Inflammatory macrophage treated with lipopolysaccharide for 1 hour (primary cell): ENCODE measurements at regions not wholly inside any gene's neighbourhood (a gene's known extent, or its start where the extent isn't known, plus 50 kb on each side); places are given as distances from the start of the nearest gene placed in this dataset.
"Not testable (repeated sequence)": the region's sequence is repeated elsewhere in the genome, so short reads cannot be mapped to it uniquely, and the experiment has no call there.

ENCODE experiments used
- DNase-seq, 2 donors: peaks; one replicate each; pipeline ENCODE4 v3.0.0-alpha.2; 2020 to 2022

DNA sequence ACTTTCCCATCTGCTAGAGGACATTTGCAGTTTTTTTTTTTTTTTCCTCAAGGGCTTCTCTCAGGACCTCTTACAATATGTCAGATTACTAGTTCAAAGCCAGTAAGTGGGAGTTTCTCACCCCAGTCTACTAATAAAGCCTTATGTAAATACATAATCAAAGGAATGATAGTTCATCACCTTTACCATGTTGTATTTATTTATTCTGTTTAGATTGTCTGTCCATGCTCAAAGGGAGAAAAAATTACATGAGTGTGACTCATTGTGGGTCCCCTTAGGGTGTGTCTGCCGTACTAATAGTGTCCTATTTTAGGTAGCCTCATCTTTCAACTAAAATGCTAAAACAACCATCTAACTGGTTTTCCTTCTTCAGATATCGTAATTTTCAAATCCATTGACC lies 917.6 kb downstream of the EPHA3 start:
- DNase-seq: no peak

DNA sequence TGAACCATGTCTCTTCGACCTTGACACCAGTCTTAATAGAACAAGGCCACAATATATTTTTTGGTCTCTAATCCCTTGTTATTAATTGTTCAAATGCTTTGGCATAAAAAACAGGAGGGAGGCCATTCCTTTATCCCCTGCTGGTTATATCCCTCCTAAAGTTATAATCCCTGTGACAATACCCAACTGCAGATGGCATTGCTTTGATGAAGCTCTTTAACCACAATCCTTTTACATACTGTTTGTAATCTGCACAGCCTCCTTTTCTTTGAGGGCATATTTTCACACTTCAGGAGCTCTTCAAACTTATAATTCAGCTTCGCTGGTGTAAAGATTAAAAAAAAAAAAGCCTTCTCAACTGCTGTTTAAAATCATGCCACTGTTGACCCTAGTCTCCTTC lies 919.0 kb downstream of the EPHA3 start:
- DNase-seq: no peak

DNA sequence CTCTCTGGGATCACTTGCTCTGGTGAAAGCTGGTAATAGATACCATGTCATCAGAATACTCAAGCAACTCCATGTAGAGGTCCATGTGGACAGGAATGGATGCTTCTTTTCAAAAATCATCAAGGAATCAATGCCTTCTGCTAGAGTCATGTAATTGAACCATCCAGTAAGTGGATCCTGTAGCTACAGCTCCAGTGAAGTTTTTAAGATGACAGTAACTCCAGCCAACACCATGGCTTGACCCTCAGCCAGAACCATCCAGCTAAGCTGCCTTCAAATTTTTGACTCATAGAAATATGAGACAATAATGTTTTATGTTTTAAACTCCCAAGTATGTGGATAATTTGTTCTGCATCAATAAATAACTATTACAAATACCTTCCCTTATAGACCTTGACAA lies 923.7 kb downstream of the EPHA3 start:
- no peak for DNase-seq

DNA sequence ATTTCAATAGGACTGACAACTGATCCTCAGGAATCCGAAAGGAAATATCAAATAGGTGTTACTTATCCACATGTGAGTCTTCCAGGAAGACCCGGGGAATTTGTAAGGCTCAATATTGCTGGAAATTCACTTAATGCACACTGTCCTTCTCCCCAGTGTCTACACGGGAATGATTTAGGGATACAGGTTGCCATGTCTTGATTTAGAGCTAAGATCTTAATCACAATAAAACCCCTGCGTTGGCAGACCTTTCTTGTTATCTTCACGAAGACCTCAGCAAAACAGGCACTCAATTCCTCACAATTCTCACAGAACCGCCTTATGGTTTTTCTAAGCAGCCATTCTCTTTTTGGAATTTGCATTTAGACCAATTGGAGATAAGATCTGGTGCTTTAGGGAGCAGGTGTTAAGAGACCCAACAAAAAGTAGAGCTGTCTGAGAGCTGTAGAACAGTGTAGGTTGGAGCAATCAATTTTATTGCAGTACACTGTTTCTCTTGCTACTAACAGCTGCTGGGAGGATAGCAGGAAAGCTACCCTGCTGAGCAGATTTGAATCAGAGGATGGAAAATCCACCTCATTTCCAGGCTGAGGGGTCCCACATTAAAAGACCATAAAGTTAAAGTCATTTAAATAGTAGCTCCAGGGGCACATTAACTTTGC lies 925.7 kb downstream of the EPHA3 start:
- no peak for DNase-seq

DNA sequence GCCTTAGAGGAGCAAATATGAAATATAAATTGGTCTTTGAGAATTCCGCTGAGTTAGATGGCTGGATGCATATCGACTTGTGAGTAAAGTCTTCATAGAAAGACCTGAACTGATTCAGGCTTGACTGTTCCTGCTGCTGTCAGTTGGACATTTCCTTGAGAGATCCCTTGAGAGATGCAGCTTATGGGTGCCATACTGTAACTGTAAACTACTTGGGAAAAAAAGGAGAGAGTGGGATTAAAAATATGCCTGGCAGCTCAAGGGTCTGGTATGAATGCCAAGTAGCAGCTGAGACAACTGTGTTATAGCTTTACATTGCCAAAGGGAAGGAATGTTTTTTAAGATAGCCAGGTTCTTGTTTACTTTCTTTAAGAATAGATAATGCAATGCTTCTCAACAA lies 926.6 kb downstream of the EPHA3 start:
- no peak for DNase-seq

DNA sequence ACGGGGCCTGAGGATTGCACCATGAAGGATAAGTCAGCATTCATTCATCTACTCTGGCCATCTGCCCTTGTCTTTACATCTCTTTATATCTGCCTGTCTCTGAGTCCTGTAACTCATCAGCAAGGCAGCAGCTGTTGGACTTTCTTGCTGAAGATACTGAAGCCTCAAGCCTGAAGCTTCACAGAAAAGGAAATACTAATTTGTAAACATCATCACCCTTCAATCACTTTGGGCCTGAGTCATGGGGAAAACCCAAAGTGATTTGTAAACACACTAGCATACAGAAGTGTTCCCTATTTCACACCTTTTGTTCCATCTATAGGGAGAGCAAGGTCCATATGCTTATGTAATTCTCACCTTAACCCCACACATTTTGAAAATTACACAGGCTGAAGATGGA lies 928.2 kb downstream of the EPHA3 start:
- peak in 1 of 2 donors; percentile 6 for DNase-seq

DNA sequence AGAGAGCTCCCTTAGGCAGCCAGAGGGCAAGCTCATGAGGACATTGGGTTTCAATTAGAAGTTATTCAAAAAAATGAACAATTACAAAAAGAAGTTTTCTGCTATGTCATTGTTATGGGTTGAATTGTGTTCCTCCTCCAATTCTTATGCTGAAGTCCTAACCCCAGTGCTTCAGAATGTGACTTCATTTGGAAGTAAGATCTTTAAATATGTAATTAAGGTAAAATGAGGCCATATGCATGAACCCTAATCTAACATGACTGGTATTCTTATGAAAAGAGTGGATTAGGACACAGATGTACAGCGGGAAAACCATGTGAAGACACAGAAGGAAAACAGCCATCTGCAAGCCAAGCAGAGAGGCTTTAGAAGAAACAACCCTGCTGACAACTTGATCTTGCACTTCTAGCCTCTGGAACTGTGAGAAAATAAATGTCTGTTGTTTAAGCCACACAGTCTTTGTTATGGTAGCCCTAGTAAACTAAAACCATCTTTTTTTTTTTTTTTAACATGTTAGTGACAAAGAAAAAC lies 929.6 kb downstream of the EPHA3 start:
- no peak for DNase-seq

DNA sequence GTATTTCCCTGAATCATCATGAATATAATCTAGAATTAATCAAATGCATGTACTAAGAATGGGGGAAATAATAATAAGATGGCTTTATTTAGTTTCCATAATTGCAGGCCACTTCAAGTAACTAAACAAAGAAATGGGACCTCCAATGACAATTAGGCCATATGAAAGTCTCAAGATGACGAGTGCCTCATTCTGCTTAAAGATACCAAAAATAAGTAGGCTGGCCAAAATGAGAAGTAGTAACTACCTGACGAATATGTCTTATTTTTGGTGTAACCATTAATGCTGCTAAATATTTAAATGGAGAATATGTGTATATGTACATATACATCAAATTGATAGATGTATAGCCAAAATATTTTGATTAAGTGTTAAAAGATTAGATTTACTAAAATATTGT lies 932.6 kb downstream of the EPHA3 start:
- no peak for DNase-seq

DNA sequence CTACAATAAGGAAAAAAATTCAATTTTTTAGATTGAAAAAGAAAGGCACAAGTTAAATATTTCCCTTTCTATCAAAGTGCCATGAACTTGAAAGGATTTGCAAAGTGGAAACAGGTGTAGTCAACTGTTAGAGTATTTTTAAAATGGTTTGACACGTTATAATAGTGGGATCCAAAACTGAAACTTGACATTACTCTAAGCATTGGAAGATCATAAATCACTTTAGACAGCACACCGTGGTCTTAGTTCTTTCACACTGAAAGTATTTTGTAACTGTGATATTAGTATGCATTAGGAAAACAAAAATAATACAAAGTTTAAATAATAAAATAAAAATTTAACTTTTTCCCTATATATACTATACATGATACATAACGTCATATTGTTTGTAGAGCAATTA lies 933.1 kb downstream of the EPHA3 start:
- no peak for DNase-seq

DNA sequence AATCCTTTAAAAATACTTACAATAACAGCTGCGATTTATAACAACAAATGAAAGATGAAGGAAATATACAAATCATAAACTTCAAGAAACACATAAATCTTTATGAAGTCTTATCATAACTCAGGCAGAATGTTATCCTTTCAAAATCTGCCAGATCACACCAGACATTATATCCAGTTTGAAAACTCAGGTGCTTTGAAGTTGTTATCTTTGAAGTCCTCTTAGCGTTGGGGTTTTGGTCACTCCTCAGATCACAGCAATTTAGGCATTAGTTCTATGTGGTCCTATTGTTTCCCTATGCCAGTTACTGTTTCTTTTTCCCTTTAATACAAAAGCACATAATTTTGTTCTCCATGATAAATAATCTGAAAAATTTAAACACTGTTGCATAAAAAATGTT lies 934.6 kb downstream of the EPHA3 start:
- no peak for DNase-seq

DNA sequence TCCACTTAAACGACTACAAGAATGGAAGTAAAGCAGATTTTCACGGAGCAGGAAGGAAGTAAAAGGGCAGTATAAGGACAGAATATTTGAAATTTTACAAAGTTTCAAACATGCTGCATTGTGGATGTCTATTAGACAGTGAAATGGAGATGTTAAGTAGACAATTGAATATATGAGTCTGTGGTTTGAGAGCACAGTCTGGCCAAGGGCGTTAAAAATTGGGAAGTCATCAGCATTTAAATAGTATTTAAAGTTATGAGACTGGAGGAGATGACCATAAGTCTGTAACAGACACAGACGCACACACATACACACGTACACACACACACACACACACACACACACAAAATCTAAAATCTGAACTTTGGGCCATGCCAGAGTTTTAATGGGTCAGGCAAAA lies 935.9 kb downstream of the EPHA3 start:
- DNase-seq: no peak

DNA sequence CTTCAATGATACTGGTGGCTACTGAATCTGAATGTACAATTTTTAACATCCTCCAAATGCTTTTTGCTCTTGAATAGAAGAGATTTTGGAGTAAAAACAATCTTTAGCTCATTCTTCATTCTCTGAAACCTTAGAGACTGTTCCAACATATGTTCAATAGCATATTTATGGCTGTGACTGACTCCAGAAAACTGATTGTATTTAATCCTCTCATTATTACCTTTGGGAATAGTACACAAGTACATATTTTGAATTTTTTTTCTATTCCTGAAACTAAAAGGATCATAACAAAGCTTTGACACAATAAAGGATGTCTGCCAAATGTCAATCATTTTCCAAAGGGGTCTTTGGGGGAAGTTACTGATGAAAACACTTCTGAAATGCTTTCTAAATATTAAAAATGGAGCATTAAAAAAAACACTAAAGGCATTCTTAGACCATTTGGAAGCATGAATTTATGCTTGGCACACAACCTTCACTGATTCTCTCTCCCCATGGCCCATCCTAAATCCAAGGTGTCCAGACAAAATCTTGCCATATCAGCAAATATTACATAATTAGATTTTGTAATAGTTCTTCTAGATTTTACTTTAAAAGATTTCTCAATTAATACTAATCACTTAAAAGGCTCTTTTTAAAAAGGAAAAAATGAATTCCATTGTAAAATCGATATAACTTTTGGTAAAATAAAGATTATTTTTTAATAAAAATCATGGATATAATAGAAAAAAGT lies 936.8 kb downstream of the EPHA3 start:
- no peak for DNase-seq

DNA sequence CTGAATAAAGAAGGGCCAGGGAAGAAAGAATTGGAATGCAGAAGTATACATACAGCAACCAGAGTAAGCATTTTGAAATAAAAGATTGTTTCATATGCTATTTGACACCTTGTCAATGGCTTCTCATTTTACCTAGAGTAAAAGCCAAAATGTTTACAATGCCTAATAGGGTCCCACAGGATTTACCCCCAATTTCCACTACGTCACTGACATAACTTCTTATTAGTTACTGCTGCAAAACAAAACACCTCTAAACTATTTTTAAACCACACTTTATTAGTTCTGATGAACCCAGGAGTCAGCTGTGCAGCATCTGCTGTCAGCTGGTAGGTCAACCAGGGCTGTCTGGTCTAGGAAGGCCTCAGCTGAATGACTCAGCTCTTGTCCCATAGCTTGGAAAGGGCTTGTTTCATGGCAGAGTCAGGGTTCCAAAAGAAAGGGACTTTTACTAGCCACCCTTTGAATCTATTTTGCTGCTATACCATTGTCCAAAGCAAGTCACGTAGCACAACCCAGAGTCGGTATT lies 945.1 kb downstream of the EPHA3 start:
- no peak for DNase-seq

DNA sequence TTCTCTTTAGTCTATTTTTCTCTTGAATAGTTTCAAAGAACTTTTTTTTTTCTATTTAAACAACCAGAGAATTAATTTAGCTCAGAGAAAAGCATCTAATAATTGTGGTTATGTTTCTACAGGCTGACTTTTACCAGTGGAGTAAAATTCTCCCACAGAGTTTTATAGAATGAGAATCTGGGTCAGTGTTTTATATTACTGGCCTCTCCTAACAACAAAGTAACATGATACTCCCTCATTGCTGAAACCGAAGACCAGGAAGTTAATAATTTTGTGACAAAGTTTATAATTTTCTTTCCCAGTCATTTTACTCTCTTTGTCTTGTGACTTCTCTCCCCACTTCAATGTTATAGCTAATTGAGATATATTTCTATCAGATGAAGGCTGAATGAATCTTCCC lies 946.9 kb downstream of the EPHA3 start:
- no peak for DNase-seq

DNA sequence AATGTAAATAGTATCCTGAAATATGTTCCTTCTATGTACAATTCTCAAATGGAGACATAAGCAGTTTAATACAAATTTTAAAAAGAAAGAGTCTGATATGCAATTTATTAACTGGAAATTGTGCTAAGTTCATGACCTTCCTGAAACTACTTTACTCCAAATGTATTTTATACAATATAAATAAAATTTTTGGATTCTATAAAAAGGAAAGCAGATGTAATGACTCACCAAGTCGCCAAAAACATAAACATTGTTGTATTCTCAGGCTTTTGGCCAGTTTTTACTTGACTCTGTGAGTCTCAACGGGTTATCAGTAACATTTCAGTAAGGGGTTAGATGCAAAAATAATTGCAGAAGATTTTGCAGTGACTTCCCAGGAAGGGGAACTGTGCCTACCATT lies 948.2 kb downstream of the EPHA3 start:
- DNase-seq: no peak

DNA sequence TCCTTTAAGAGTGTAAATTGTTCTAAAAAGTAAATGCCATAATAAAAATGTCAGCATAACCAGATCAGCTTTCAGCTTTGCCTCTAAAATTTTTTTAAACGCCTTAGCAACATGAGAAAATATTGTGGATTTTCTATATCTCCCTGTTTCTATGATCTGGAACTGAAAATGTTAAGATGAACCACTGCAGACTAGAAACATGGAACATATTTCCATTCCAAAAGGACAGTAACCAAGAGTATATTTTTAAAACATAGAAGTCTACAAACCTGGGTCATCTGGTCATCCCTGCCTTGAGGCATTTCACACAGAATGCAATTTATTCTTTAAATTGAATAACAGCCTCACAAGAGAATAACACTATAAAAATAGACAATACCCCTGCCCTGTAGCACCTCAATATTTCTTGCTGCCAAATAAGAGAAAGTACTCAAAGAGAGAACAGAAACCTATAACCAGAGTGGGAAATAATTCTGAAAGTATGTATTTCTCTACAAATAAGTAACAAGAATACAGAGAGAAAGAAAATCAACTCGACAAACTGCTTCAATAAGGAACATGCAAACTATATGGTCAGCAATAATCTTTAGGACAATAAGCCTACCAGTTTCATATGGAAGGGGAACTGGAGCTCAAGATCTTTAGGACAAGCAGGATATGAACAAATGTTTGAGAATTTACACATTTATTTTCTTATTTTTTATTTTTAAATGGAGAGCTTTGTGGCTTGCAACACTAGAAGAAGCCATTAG lies 949.0 kb downstream of the EPHA3 start:
- no peak for DNase-seq

DNA sequence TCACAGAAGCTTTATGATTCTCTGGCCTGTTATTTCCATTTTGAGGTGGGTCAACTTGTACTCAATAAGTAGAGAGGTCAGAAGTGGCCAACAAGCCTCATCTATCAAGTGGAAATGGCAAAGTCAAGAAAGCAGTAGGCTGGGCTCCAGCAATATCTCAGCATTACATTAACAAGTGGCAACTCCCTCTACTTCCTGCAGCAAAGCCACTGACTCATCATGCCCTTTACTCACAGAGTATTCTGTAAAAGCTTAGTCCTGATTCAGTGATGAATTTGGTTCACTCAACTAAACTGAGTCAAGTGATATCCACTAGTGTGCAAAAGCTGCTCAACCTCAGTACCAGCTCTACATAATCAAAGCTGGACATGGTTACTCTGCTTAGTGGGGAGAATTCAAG lies 954.6 kb downstream of the EPHA3 start:
- DNase-seq: no peak

DNA sequence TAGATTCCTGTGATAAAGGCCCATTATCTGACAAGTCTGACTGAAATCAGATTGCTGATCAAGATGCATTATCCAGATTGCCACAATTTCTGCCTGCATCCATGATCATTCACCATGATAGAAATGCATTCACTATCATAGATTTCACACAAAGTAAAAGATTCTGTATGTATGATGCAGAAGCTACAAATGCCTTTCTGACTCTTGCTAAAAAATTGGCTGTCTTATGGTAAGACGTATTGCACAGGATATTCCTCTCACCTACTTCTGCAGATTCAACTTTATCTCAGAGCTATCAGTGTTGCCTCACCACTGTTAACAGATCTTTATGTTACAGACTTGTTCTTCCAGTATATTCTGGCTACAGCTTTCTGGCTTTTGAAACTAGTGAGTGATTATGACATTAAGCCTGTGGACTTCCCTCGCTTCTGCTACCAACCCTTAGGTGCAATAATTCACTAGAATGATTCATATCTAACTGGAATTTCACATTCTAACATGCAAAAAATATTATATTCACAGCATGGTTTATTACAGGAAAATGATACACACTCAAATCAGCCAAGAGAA lies 955.3 kb downstream of the EPHA3 start:
- no peak for DNase-seq

DNA sequence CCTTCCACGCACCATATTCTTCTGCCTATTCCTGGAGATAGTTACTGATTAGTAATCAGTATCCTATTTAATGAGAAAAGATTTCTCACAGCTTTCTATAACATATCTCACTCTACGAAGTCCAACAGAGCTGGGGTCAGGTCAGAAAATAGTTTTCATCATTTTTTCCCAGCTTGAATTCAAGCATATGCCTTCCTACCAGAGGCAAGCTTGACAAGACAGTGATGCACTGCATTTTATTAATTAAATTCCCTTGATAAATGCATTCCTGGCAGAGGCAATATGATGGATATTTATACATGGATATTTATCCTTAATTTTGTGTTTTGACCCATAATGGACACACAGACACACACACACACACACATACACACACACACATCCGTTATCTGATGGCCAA lies 961.4 kb downstream of the EPHA3 start:
- no peak for DNase-seq

DNA sequence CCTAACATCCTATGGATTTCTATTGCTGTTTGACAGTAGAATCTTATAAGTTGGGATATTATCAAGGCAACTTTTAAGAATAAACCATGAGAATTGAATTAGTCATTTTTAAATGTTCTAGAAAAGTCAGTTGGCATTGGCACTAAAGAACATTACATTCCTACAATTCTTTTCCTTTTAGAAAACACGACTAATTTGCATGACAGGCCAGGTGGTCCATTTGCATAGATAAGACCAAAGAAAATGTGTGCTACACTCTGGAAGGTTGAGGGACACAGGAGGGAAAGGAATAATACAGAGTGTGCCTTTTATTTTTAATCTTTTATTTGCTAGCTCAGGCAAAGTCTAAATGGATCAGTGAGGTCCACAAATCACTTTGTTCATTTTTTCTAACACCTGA lies 962.3 kb downstream of the EPHA3 start:
- no peak for DNase-seq

DNA sequence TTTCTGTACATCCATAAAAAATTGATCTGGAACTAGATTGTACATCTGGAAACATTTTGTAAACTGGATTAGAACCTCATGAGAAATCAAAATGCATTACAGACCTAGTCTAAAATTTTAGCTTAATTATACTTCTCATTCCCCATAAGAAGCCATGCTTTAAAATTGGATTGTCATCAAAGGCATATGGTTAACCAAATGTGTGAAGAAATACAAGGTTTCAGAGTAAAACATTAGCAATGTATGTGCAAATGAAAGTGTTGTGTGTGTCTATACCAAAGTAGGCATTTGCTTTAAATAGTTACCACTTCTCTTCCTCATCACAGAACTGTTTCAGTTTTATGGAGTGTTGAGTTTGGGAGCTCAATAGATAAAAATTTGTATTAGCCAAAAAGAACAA lies 968.7 kb downstream of the EPHA3 start:
- DNase-seq: no peak

DNA sequence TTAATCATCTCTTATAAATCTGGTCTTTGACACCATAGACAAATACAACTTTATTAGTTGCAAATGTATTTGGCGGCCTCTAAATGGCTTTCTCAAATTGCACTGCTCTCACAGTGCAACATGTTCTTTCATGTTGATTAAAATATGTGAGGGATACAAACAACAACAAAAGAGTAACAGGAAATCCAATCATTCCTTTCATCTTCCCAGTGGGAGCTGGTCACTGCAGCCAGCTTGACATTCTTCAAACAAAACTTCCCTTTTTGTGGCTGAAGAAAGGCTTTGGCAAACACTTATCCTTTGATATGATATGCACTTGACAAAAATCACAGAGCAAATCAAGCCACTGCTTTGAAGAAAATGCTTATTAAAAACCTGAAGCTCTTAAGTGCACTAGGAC lies 973.6 kb downstream of the EPHA3 start:
- no peak for DNase-seq

DNA sequence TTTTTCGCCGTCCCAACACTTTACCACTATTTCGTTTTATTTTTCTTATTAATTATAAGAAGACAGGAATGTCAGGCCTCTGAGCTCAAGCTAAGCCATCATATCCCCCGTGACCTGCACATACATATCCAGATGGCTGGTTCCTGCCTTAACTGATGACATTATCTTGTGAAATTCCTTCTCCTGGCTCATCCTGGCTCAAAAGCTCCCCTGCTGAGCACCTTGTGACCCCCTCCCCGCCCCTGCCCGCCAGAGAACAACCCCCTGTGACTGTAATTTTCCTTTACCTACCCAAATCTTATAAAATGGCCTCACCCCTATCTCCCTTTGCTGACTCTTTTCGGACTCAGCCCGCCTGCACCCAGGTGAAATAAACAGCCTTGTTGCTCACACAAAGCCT lies 978.9 kb downstream of the EPHA3 start:
- DNase-seq: not testable (repeated sequence)
